A549 (cell line): ENCODE measurements at regions not wholly inside any gene's neighbourhood (a gene's known extent, or its start where the extent isn't known, plus 50 kb on each side); places are given as distances from the start of the nearest gene placed in this dataset.
A peak's percentile ranks its signal among the peaks of the same experiment; 100 is the strongest.

Source experiments
- ATAC-seq, 2 experiments: fragments of 200-7000 bp in 1 of 2; fragments of >200 bp in 1 of 2; cut with Nextera tagmentation in 1 of 2; cut with Tn5 transposase in 1 of 2; 3 replicates each; pipeline versions ENCODE4 v1.8.0 to v1.9.1; 2018 to 2020; ENCODE audit warnings: mild to moderate bottlenecking in 1 of 2, moderate library complexity in 1 of 2
- CTCF ChIA-PET: fragments of 300-600 bp; sonication (Branson Sonifier 250); formaldehyde crosslinking; extraction: SDS; loops from one replicate; lab custom pipeline; 2021; ENCODE audit warnings: antibody characterized with exemption, inconsistent platforms; lab: Yijun Ruan, JAX
- POLR2A ChIA-PET: fragments of 350-600 bp; formaldehyde crosslinking; extraction: SDS; loops from one replicate; lab custom pipeline; 2021; ENCODE audit warnings: antibody characterized with exemption, inconsistent platforms; lab: Yijun Ruan, JAX
- DNase-seq, 2 experiments: peaks; one replicate each; pipeline versions ENCODE4 v3.0.0 to v3.0.0-alpha.2; 2011 to 2016; ENCODE audit warnings: low read depth in 1 of 2, low spot score in 1 of 2
- FAIRE-seq: peaks from 2 replicates; lab custom pipeline; 2011; peaks lifted over from hg19 to GRCh38; lab: Jason Lieb, UNC
- H3K27ac ChIP-seq, 2 experiments: fragments of >200 bp; sonication (Bioruptor Twin); formaldehyde crosslinking; 3 replicates each; pipeline ENCODE4 v1.5.1; 2016 to 2017
- H3K4me1 ChIP-seq: fragments of >200 bp; sonication (Bioruptor Twin); formaldehyde crosslinking; 3 replicates; pipeline ENCODE4 v1.6.1; 2016
- H3K4me2 ChIP-seq: fragments of >200 bp; sonication (Bioruptor Twin); formaldehyde crosslinking; 3 replicates; pipeline ENCODE4 v1.6.1; 2016
- H3K4me3 ChIP-seq: fragments of >200 bp; sonication (Bioruptor Twin); formaldehyde crosslinking; 3 replicates; pipeline ENCODE4 v1.5.1; 2016
- H3K9me3 ChIP-seq: fragments of >200 bp; sonication (Bioruptor Twin); formaldehyde crosslinking; 3 replicates; pipeline ENCODE4 v1.6.1; 2016
- BHLHE40 ChIP-seq: IDR thresholded peaks from 2 replicates; pipeline ENCODE4 v1.6.1; 2012; ENCODE audit warnings: low read depth, low read length, inconsistent platforms
- CBX2 ChIP-seq: fragments of 200-600 bp; sonication (generic); IDR thresholded peaks from 2 replicates; pipeline ENCODE4 v1.6.1; 2016; ENCODE audit warnings: low read depth, mild to moderate bottlenecking, borderline replicate concordance
- CEBPB ChIP-seq, 2 experiments: fragments of >200 bp in 1 of 2; sonication (Bioruptor Twin) in 1 of 2; formaldehyde crosslinking in 1 of 2; IDR thresholded peaks; 2 replicates each; pipeline ENCODE4 v1.6.1; 2012 to 2016
- CHD4 ChIP-seq: fragments of 200-600 bp; sonication (generic); IDR thresholded peaks from 2 replicates; pipeline ENCODE4 v1.6.1; 2016; ENCODE audit warnings: antibody characterized with exemption, mild to moderate bottlenecking, borderline replicate concordance
- E2F6 ChIP-seq: IDR thresholded peaks from 2 replicates; pipeline ENCODE4 v1.6.1; 2012; ENCODE audit warnings: low read depth, borderline replicate concordance
- ELK1 ChIP-seq: fragments of 150-350 bp; IDR thresholded peaks from 2 replicates; pipeline ENCODE4 v1.6.1; 2014; ENCODE audit warnings: low read depth, mild to moderate bottlenecking, low read length
- ESRRA ChIP-seq: fragments of 150-350 bp; IDR thresholded peaks from 2 replicates; pipeline ENCODE4 v1.6.1; 2014; ENCODE audit warnings: mild to moderate bottlenecking, low read length, borderline replicate concordance
- FOSB ChIP-seq: fragments of 250-450 bp; sonication (Bioruptor Pico); IDR thresholded peaks from 2 replicates; pipeline ENCODE4 v1.5.0; 2020; ENCODE audit warnings: mild to moderate bottlenecking, moderate library complexity
- FOSL2 ChIP-seq, 2 experiments: fragments of 450-650 bp in 1 of 2; fragments of >200 bp in 1 of 2; sonication (Bioruptor Twin) in 1 of 2; formaldehyde crosslinking; IDR thresholded peaks; 2 replicates each; pipeline versions ENCODE4 v1.5.0 to v1.6.1; 2016 to 2020; ENCODE audit warnings: mild to moderate bottlenecking in 1 of 2, moderate library complexity in 1 of 2
- FOXS1 ChIP-seq: fragments of 250-450 bp; sonication (Bioruptor Pico); IDR thresholded peaks from 2 replicates; pipeline ENCODE4 v1.5.0; 2020; ENCODE audit warnings: mild to moderate bottlenecking, moderate library complexity
- GATA3 ChIP-seq: IDR thresholded peaks from 2 replicates; pipeline ENCODE4 v1.6.1; 2012; ENCODE audit warnings: borderline replicate concordance
- HES2 ChIP-seq: fragments of >200 bp; sonication (Bioruptor Twin); formaldehyde crosslinking; IDR thresholded peaks from 2 replicates; pipeline ENCODE4 v1.6.1; 2016
- HMGXB4 ChIP-seq: fragments of 250-450 bp; sonication (Bioruptor Pico); IDR thresholded peaks from 2 replicates; pipeline ENCODE4 v1.5.0; 2021; ENCODE audit warnings: mild to moderate bottlenecking, moderate library complexity, borderline replicate concordance
- HOXB13 ChIP-seq: fragments of 250-450 bp; sonication (Bioruptor Pico); IDR thresholded peaks from 2 replicates; pipeline ENCODE4 v1.5.0; 2020; ENCODE audit warnings: low read depth, mild to moderate bottlenecking, moderate library complexity
- HOXB5 ChIP-seq: fragments of 250-450 bp; sonication (Bioruptor Pico); IDR thresholded peaks from 2 replicates; pipeline ENCODE4 v1.5.0; 2020; ENCODE audit warnings: mild to moderate bottlenecking, moderate library complexity
- NFE2L2 ChIP-seq: fragments of 150-350 bp; conservative IDR thresholded peaks from 2 replicates; pipeline ENCODE4 v1.6.1; 2014; ENCODE audit warnings: low read length
- NPAS2 ChIP-seq: fragments of 250-450 bp; sonication (Bioruptor Pico); IDR thresholded peaks from 2 replicates; pipeline ENCODE4 v1.8.0; 2022; ENCODE audit warnings: mild to moderate bottlenecking, moderate library complexity, borderline replicate concordance
- NR3C1 ChIP-seq: fragments of >200 bp; sonication (Bioruptor Twin); formaldehyde crosslinking; IDR thresholded peaks from 3 replicates; pipeline ENCODE4 v1.6.1; 2017
- PBX3 ChIP-seq: IDR thresholded peaks from 2 replicates; pipeline ENCODE4 v1.6.1; 2012
- POLR2A ChIP-seq: IDR thresholded peaks from 2 replicates; pipeline ENCODE4 v1.6.1; 2012; ENCODE audit warnings: mild to moderate bottlenecking, low read length
- RNF2 ChIP-seq: fragments of 200-600 bp; sonication (generic); IDR thresholded peaks from 2 replicates; pipeline ENCODE4 v1.6.1; 2016; ENCODE audit warnings: low read depth, mild to moderate bottlenecking, antibody characterized with exemption, moderate library complexity, borderline replicate concordance
- SMC3 ChIP-seq: fragments of >200 bp; sonication (Bioruptor Twin); formaldehyde crosslinking; IDR thresholded peaks from 3 replicates; pipeline ENCODE4 v1.6.1; 2018; ENCODE audit warnings: inconsistent platforms
- SREBF2 ChIP-seq: fragments of 450-650 bp; IDR thresholded peaks from 2 replicates; pipeline ENCODE4 v1.6.1; 2014; ENCODE audit warnings: mild to moderate bottlenecking, moderate library complexity
- ZC3H11A ChIP-seq: fragments of 450-650 bp; IDR thresholded peaks from 2 replicates; pipeline ENCODE4 v1.6.1; 2014; ENCODE audit warnings: antibody characterized with exemption, mild to moderate bottlenecking
- ZFP36 ChIP-seq: fragments of 450-650 bp; IDR thresholded peaks from 2 replicates; pipeline ENCODE4 v1.6.1; 2014; ENCODE audit warnings: borderline replicate concordance; ENCODE audit not compliant: partially characterized antibody
- ZNF302 ChIP-seq: fragments of 250-450 bp; sonication (Bioruptor Pico); IDR thresholded peaks from 2 replicates; pipeline ENCODE4 v1.9.0; 2021; ENCODE audit warnings: inconsistent platforms, mild to moderate bottlenecking, moderate library complexity
- ZSCAN20 ChIP-seq: fragments of 250-450 bp; sonication (Bioruptor Pico); IDR thresholded peaks from 2 replicates; pipeline ENCODE4 v1.8.0; 2022; ENCODE audit warnings: mild to moderate bottlenecking, moderate library complexity
- WGBS: methylation state at CpG from one replicate; pipeline ENCODE4 v1.1.6; 2017; ENCODE audit errors: missing lambda C conversion rate; 5-methylcytosine and 5-hydroxymethylcytosine counted together

- WGBS, result 42% methylated on average over 3 of the region's 3 CpGs
- DNase-seq (peak in 1 of 2 experiments; percentile 41), FAIRE-seq (no peak), ATAC-seq (peak; percentile 57 to 74; a peak in 5 of 6 replicates)
- Histone ChIP-seq H3K9me3 (no peaks in the 10 kb centered on the region), H3K4me1 (peaks cover 18% of the 10 kb centered on the region; the same call in 2 of the 3 replicates), H3K4me3 (no peak overlapping the region), H3K27ac (peak overlapping the region; percentile 54 to 71), H3K4me2 (peak overlapping the region; percentile 52)
- ChIA-PET POLR2A (no interaction called here), CTCF (interaction anchor here (0.7 to 1.0 kb wide), 2 partner anchors 61 to 149 kb away, joined by 3 to 4 read pairs; partner anchors contain the start of gene GULP1)
- TF ChIP-seq RNF2, result no peak
- no peak for TF ChIP-seq NFE2L2
- 0 out of 2 replicates have a peak, but pooled peaks have one; percentile 8 for TF ChIP-seq FOSL2 (IDR thresholded peaks at IDR 0.05)
- TF ChIP-seq FOSL2 (CRISPR knock-in tag; IDR thresholded peaks at IDR 0.05), result peak; percentile 44; the same call in 1 of the 2 replicates
- TF ChIP-seq GATA3, result peak; percentile 58; the same call in 1 of the 2 replicates
- TF ChIP-seq CEBPB (IDR thresholded peaks at IDR 0.05), result peak; percentile 18 to 45; a peak in 2 of 4 replicates
Observed at GRCh38 chr2:188142636-188143295, 148.9 kb upstream of the GULP1 start.

GRCh38 chr2:188145885-188146284, 145.8 kb upstream of the GULP1 start:
- Histone ChIP-seq H3K27ac (no peak overlapping the region), H3K4me2 (no peak overlapping the region), H3K4me3 (no peak overlapping the region), H3K4me1 (peaks cover 18% of the 10 kb centered on the region; the same call in 2 of the 3 replicates), H3K9me3 (no peaks in the 10 kb centered on the region)
- no peak for FAIRE-seq
- ChIA-PET CTCF (interaction anchor here (0.6 kb wide), 1 partner anchor 10 kb away, joined by 3 read pairs; no protein-coding TSS in a partner anchor), POLR2A (no interaction called here)
- TF ChIP-seq NR3C1, result no peak
- no peak for TF ChIP-seq CBX2
- TF ChIP-seq ESRRA, result no peak
- no peak for TF ChIP-seq ZSCAN20
- TF ChIP-seq HOXB13, result no peak
- no peak for TF ChIP-seq PBX3
- no peak for TF ChIP-seq SREBF2
- no peak for TF ChIP-seq FOSL2 (IDR thresholded peaks at IDR 0.05)
- TF ChIP-seq FOSL2 (CRISPR knock-in tag; IDR thresholded peaks at IDR 0.05), result no peak
- no peak for TF ChIP-seq ZC3H11A
- TF ChIP-seq FOSB (CRISPR knock-in tag), result no peak
- no peak for TF ChIP-seq HOXB5 (CRISPR knock-in tag)
- TF ChIP-seq ELK1, result no peak
- no peak for TF ChIP-seq CHD4
- no peak for TF ChIP-seq ZNF302 (CRISPR knock-in tag)
- ATAC-seq, result no peak
- WGBS, result 0% methylated on average over 1 of the region's 1 CpG
- DNase-seq, result no peak

GRCh38 chr2:188146888-188147287, 144.8 kb upstream of the GULP1 start:
- no peak for FAIRE-seq
- no peak for TF ChIP-seq HMGXB4 (CRISPR knock-in tag)
- no peak for TF ChIP-seq E2F6
- no peak for TF ChIP-seq HOXB5 (CRISPR knock-in tag)
- TF ChIP-seq FOXS1 (CRISPR knock-in tag), result no peak
- TF ChIP-seq GATA3, result no peak
- TF ChIP-seq ELK1, result no peak
- TF ChIP-seq NFE2L2, result no peak
- no peak for TF ChIP-seq BHLHE40
- no peak for TF ChIP-seq NR3C1
- TF ChIP-seq HES2, result no peak
- no peak for TF ChIP-seq NPAS2 (CRISPR knock-in tag)
- no peak for TF ChIP-seq CHD4
- TF ChIP-seq ZNF302 (CRISPR knock-in tag), result no peak
- TF ChIP-seq SMC3, result no peak
- TF ChIP-seq ZFP36, result no peak
- TF ChIP-seq POLR2A, result no peak

More at GRCh38 chr2:188146888-188147287, 144.8 kb upstream of the GULP1 start:
- Histone ChIP-seq H3K4me2 (no peak overlapping the region), H3K4me1 (peaks cover 15% of the 10 kb centered on the region; the same call in 2 of the 3 replicates), H3K9me3 (no peaks in the 10 kb centered on the region), H3K27ac (no peak overlapping the region), H3K4me3 (no peak overlapping the region)
- ATAC-seq (no peak), DNase-seq (no peak)
- 3% methylated on average over 1 of the region's 1 CpG for WGBS
- CTCF ChIA-PET, result no interaction called here
- POLR2A ChIA-PET, result no interaction called here
